BE2C (cell line): ENCODE measurements at regions not wholly inside any gene's neighbourhood (a gene's known extent, or its start where the extent isn't known, plus 50 kb on each side); places are given as distances from the start of the nearest gene placed in this dataset.
"Not testable (repeated sequence)": the region's sequence is repeated elsewhere in the genome, so short reads cannot be mapped to it uniquely, and the experiment has no call there.

Experiments
- DNase-seq: peaks from one replicate; pipeline ENCODE4 v3.0.0-alpha.2; 2020
- H3K27me3 ChIP-seq: fragments of 250-450 bp; sonication (Bioruptor Pico); 2 replicates; pipeline ENCODE4 v1.5.1; 2020; ENCODE audit warnings: mild to moderate bottlenecking
- H3K36me3 ChIP-seq: fragments of 250-450 bp; sonication (Bioruptor Pico); 2 replicates; pipeline ENCODE4 v1.5.1; 2020; ENCODE audit warnings: mild to moderate bottlenecking
- H3K4me1 ChIP-seq: fragments of 250-450 bp; sonication (Bioruptor Pico); 2 replicates; pipeline ENCODE4 v1.5.1; 2020
- H3K4me3 ChIP-seq: 2 replicates; pipeline ENCODE4 v1.5.1; 2011; ENCODE audit warnings: low read depth, low read length
- H3K9me3 ChIP-seq: fragments of 250-450 bp; sonication (Bioruptor Pico); 2 replicates; pipeline ENCODE4 v1.5.1; 2020
- TF ChIP-seq, protein P1 (sequence below): IDR thresholded peaks from 2 replicates; pipeline ENCODE4 v1.5.1; 2012; ENCODE audit warnings: mild to moderate bottlenecking, low read depth, low read length

DNA sequence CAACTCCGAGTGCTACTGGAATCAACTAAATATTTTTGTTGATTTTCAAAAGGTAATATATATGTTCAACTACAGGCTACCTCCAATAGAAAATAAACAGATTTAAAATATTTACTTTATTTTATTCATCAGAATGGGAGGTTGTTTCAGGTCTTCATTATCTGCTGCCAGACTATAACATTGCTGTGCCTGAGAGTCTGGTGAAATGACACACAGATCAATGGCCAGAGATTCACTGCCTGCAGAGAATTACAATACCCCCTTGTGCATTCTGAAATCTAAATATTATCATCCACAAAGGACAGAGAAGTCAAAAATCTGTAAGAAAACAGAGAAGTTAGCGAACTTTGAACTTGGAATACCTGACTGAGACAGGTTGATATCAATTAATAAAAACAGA lies 667.8 kb upstream of the GJE1 start:
- H3K27me3 ChIP-seq, result no peaks in the 10 kb centered on the region
- TF ChIP-seq, protein P1, sequence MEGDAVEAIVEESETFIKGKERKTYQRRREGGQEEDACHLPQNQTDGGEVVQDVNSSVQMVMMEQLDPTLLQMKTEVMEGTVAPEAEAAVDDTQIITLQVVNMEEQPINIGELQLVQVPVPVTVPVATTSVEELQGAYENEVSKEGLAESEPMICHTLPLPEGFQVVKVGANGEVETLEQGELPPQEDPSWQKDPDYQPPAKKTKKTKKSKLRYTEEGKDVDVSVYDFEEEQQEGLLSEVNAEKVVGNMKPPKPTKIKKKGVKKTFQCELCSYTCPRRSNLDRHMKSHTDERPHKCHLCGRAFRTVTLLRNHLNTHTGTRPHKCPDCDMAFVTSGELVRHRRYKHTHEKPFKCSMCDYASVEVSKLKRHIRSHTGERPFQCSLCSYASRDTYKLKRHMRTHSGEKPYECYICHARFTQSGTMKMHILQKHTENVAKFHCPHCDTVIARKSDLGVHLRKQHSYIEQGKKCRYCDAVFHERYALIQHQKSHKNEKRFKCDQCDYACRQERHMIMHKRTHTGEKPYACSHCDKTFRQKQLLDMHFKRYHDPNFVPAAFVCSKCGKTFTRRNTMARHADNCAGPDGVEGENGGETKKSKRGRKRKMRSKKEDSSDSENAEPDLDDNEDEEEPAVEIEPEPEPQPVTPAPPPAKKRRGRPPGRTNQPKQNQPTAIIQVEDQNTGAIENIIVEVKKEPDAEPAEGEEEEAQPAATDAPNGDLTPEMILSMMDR, result no peak
- no peaks in the 10 kb centered on the region for H3K36me3 ChIP-seq
- H3K9me3 ChIP-seq, result no peaks in the 10 kb centered on the region
- no peak for DNase-seq
- H3K4me3 ChIP-seq, result no peak overlapping the region
- no peaks in the 10 kb centered on the region for H3K4me1 ChIP-seq

DNA sequence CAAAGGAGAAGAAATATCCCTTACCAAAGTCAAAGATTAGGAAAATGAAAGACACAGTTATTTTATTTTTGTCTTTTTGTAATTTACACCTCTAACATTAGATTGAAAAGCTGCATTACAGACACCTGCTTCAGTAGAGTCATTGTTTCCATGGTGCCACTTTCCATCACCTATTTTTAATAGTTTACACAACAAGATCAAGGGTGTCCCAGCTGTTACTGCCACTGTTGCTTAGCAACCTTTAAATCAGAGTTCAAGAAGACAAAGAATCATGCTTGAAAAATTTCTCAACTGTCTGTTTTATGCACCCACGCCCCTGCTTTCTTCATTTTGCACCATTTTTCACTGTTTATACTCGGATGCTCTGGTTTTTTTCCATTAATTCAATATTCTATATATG lies 668.2 kb upstream of the GJE1 start:
- no peak for DNase-seq
- no peaks in the 10 kb centered on the region for H3K4me1 ChIP-seq
- TF ChIP-seq, protein P1, result no peak

DNA sequence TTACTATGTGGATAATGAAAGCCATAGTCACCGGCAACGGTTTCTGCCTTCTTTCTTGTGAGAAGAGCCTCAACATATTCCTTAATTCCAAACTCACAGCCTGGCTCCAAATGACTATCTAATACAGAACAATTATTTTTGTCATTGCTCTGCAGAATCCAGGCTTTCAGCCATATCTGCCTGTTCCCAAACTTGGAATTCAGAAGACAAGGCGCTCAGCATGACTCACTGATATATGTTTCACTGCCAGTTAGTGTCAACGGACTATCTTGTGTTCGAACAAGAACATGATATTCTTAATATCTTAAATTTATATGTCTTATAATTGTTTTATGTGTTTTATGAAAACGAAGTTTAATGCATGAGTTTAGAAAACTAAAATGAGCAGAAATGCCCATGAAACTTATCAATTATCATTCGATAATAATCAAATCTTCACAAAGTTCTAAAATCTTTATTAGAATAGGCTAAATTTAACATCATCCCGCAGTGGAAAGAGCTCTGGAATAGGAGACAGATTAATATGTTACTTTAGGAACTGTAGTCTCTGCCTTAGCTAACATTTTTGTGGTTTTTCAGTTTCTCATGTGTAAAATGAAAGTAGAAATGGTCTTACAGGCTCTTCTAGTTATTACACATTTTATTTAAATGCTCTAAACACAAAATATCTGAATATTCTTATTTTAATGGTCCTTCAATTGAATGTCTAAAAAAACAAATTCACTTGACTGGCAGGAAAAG lies 669.3 kb upstream of the GJE1 start:
- Histone ChIP-seq H3K27me3 (no peaks in the 10 kb centered on the region), H3K4me3 (no peak overlapping the region), H3K36me3 (no peaks in the 10 kb centered on the region), H3K9me3 (no peaks in the 10 kb centered on the region), H3K4me1 (no peaks in the 10 kb centered on the region)
- TF ChIP-seq, protein P1, result no peak
- no peak for DNase-seq

More for the DNA sequence above, 668.2 kb upstream of the GJE1 start:
- Histone ChIP-seq H3K9me3 (no peaks in the 10 kb centered on the region), H3K27me3 (no peaks in the 10 kb centered on the region), H3K4me3 (no peak overlapping the region), H3K36me3 (no peaks in the 10 kb centered on the region)

DNA sequence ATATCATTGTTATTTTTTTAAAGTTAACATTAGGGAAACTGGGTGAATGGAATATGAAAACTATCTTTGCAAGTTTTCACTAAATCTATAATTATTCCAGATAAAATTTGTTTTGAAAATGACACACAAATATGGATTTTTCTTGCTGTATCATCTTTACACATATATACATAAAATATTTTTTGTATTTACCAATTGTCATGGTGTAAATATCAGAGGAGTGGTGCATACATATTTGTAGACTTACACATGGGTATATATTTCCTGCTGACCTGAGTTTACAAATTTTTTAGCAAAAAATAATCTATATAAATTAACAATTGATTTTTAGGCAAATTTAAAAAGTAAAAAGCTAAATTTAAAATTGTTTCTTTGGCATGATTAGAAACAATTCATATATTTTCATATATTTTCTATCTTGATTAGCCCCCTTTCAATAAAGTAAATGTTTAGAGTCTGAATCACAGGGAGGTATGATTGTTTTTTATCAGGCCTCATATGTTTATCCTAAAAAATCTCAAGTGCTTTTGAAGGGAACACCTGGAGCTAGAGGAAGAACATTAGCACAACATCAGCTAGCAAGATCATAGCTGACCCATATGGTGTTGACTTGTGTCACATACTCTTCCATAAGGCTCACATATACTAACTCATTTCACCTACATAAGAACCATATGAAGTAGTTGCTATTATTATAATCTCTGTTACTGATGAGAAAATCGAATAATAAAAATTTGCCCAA lies 671.8 kb upstream of the GJE1 start:
- TF ChIP-seq, protein P1, result no peak
- H3K9me3 ChIP-seq, result no peaks in the 10 kb centered on the region
- no peak for DNase-seq
- H3K4me3 ChIP-seq, result no peak overlapping the region
- H3K4me1 ChIP-seq, result no peaks in the 10 kb centered on the region
- H3K36me3 ChIP-seq, result no peaks in the 10 kb centered on the region
- no peaks in the 10 kb centered on the region for H3K27me3 ChIP-seq

DNA sequence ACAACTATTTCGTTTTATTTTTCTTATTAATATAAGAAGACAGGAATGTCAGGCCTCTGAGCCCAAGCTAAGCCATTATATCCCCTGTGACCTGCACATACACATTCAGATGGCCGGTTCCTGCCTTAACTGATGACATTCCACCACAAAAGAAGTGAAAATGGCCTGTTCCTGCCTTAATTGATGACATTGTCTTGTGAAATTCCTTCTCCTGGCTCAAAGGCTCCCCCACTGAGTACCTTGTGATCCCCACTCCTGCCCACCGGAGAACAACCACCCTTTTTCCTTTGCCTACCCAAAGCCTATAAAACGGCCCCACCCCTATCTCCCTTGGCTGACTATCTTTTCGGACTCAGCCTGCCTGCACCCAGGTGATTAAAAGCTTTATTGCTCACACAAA lies 672.5 kb upstream of the GJE1 start:
- not testable (repeated sequence) for DNase-seq, H3K4me3 ChIP-seq, H3K4me1 ChIP-seq, H3K36me3 ChIP-seq, H3K9me3 ChIP-seq, H3K27me3 ChIP-seq

DNA sequence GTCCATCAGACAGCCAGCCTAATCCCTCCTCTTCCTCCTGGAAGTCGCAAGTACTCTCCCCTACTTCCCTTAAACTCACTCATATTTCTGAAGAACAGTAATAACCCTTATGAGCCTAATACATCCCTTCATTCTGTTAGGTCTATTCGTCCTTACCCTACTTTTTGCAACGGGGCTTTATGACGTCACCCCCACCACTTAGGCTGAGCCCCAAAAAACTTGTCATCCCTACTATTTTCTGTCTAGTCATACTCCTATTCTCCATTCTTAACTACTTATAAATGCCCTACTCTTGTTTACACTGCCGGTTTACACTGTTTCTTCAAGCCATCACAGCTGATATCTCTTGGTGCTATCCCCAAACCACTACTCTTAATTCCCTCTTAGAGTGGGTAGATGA lies 674.7 kb upstream of the GJE1 start:
- DNase-seq, H3K4me1 ChIP-seq, H3K27me3 ChIP-seq, H3K4me3 ChIP-seq, H3K36me3 ChIP-seq, H3K9me3 ChIP-seq: not testable (repeated sequence)

DNA sequence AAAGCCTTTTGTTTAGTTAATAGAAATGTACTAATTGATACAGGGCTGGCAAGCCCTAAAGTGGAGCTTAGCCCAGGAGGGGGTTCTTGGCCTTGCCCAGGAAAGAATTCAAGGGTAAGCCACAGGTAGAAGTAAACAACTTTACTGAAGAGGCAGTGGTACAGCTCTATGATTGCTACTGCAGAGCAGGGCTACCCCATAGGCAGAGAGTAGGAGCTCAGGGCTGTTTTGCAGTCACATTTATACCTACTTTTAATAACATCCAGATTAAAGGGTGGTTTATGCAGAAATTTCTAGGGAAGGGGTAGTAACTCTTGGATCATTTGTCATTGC lies 680.4 kb upstream of the GJE1 start:
- no peaks in the 10 kb centered on the region for H3K9me3 ChIP-seq
- H3K4me1 ChIP-seq, result no peaks in the 10 kb centered on the region
- TF ChIP-seq, protein P1, result no peak
- H3K36me3 ChIP-seq, result no peaks in the 10 kb centered on the region
- DNase-seq, result no peak
- H3K4me3 ChIP-seq, result no peak overlapping the region
- H3K27me3 ChIP-seq, result no peaks in the 10 kb centered on the region
